HG03045 (cell line): ENCODE measurements at regions not wholly inside any gene's neighbourhood (a gene's known extent, or its start where the extent isn't known, plus 50 kb on each side); places are given as distances from the start of the nearest gene placed in this dataset.

Source experiments
- ATAC-seq: cut with Tn5 transposase; IDR thresholded peaks from one replicate; pipeline ENCODE4 v1.9.1; 2021; ENCODE audit warnings: mild to moderate bottlenecking, moderate library complexity; ENCODE audit not compliant: unreplicated experiment

- no peak for ATAC-seq
Observed at GRCh38 chr11:15723966-15724365, 609.2 kb downstream of the INSC start.

- no peak for ATAC-seq
Observed at GRCh38 chr11:15724601-15725000, 609.9 kb downstream of the INSC start.

- ATAC-seq, result no peak
Observed at GRCh38 chr11:15725246-15725645, 610.5 kb downstream of the INSC start.

- no peak for ATAC-seq
Observed at GRCh38 chr11:15726221-15726746, 611.6 kb downstream of the INSC start.

GRCh38 chr11:15726893-15727519 is 612.3 kb downstream of the INSC start:
- no peak for ATAC-seq

GRCh38 chr11:15727520-15727914 is 612.8 kb downstream of the INSC start:
- no peak for ATAC-seq

- no peak for ATAC-seq
Observed at GRCh38 chr11:15728207-15728606, 613.5 kb downstream of the INSC start.

GRCh38 chr11:15730263-15730994 is 615.7 kb downstream of the INSC start:
- no peak for ATAC-seq

- ATAC-seq, result no peak
Observed at GRCh38 chr11:15730995-15731385, 616.3 kb downstream of the INSC start.

- ATAC-seq, result no peak
Observed at GRCh38 chr11:15735706-15736105, 620.6 kb downstream of the SOX6 start.

GRCh38 chr11:15737320-15737719 is 619.0 kb downstream of the SOX6 start:
- ATAC-seq, result no peak

- no peak for ATAC-seq
Observed at GRCh38 chr11:15738931-15739330, 617.4 kb downstream of the SOX6 start.

GRCh38 chr11:15742626-15743519 is 613.5 kb downstream of the SOX6 start:
- no peak for ATAC-seq

GRCh38 chr11:15744693-15745092 is 611.7 kb downstream of the SOX6 start:
- no peak for ATAC-seq

- no peak for ATAC-seq
Observed at GRCh38 chr11:15745266-15745665, 611.1 kb downstream of the SOX6 start.

- no peak for ATAC-seq
Observed at GRCh38 chr11:15747671-15748070, 608.7 kb downstream of the SOX6 start.

GRCh38 chr11:15748132-15748531 is 608.2 kb downstream of the SOX6 start:
- no peak for ATAC-seq

- no peak for ATAC-seq
Observed at GRCh38 chr11:15748741-15749140, 607.6 kb downstream of the SOX6 start.

GRCh38 chr11:15750535-15751308 is 605.6 kb downstream of the SOX6 start:
- no peak for ATAC-seq

- ATAC-seq, result no peak
Observed at GRCh38 chr11:15754221-15754620, 602.1 kb downstream of the SOX6 start.
